Heart left ventricle (tissue), 13 donors: ENCODE measurements at regions not wholly inside any gene's neighbourhood (a gene's known extent, or its start where the extent isn't known, plus 50 kb on each side); places are given as distances from the start of the nearest gene placed in this dataset.

Source experiments
- CTCF ChIP-seq, 12 donors: fragments of 200-600 bp; sonication (generic) in 4 of 12; IDR thresholded peaks; one replicate each; pipeline versions ENCODE4 v1.5.0 to v1.8.0; 2018 to 2022; ENCODE audit warnings: antibody characterized with exemption in 12 of 12, mild to moderate bottlenecking in 5 of 12
- POLR2A ChIP-seq, 2 donors: fragments of 450-650 bp; IDR thresholded peaks; one replicate each; pipeline ENCODE4 v1.6.1; 2017; ENCODE audit warnings: antibody characterized with exemption in 2 of 2, mild to moderate bottlenecking in 2 of 2, moderate library complexity in 2 of 2
- donor health status: ischemic (EF 13 %, LVEDD 7.1; RV severe dilation, severe dysfunction).
- donor health status: DM: no; HTN: yes; CAD: no.
- donor health status: DM: no; HTN: no; CAD: no.
- donor health status: ischemic (EF 25% LVEDD 6.9; RV normal size, moderate dysfunction).
- donor health status: ischemic (EF 25% LVEDD 5.7; RV mildly dilated, moderate dysfunction).
- donor health status: ischemic (EF 35%, LVEDD 5.7; RV mildly dilated, moderate dysfunction).
- donor health status: nonischemic (EF 11% LVEDD 7.7; RV severe dilation, severe dysfunction).
- donor health status: DM: yes; HTN: yes; CAD: no.
- donor health status: PGD.
- donor health status: ischemic (EF 29% LVEDD 5.4; RV normal size, mild dysfunction).
- donor health status: nonischemic (EF 23%, LVEDD 6.1; RV moderate dilation, normal function).

GRCh38 chr5:12757035-12757434 is 852.8 kb upstream of the CTNND2 start:
- no peak for TF ChIP-seq CTCF (IDR thresholded peaks at IDR 0.05)
- no peak for TF ChIP-seq POLR2A (IDR thresholded peaks at IDR 0.05)
